ENCODE measurements at regions not wholly inside any gene's neighbourhood (a gene's known extent, or its start where the extent isn't known, plus 50 kb on each side); places are given as distances from the start of the nearest gene placed in this dataset.

DNA sequence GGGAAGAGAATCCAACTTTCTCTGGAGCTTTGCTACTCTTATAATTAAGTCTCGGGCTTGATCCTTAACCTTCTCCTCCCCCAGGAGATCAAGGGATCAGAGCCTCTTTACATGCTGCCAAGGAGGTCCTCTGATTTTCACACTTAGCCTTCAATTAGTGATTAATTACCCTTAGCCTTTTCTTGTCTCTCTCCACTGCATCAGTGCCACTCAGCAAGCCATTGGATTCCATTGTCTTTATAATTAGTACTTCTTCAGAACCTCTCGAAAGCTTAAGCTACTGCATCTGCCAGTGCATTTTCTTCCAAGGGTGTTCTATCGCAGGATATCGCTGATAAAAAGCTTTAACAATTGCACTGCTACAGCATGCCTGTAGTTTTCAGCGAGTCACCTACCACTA, 477.0 kb upstream of the MEIS1 start:
- TF ChIP-seq, protein P1, sequence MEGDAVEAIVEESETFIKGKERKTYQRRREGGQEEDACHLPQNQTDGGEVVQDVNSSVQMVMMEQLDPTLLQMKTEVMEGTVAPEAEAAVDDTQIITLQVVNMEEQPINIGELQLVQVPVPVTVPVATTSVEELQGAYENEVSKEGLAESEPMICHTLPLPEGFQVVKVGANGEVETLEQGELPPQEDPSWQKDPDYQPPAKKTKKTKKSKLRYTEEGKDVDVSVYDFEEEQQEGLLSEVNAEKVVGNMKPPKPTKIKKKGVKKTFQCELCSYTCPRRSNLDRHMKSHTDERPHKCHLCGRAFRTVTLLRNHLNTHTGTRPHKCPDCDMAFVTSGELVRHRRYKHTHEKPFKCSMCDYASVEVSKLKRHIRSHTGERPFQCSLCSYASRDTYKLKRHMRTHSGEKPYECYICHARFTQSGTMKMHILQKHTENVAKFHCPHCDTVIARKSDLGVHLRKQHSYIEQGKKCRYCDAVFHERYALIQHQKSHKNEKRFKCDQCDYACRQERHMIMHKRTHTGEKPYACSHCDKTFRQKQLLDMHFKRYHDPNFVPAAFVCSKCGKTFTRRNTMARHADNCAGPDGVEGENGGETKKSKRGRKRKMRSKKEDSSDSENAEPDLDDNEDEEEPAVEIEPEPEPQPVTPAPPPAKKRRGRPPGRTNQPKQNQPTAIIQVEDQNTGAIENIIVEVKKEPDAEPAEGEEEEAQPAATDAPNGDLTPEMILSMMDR (IDR thresholded peaks at IDR 0.05; ENCODE audit: low read depth, low read length), result no peak
- TF ChIP-seq POLR2A (IDR thresholded peaks at IDR 0.05; ENCODE audit: extremely low read depth, insufficient read length) (no peak), MYC (IDR thresholded peaks at IDR 0.05; ENCODE audit: low read depth, low read length) (no peak)

All from NB4 (cell line).